Suprapubic skin (tissue), 4 donors: ENCODE measurements at regions not wholly inside any gene's neighbourhood (a gene's known extent, or its start where the extent isn't known, plus 50 kb on each side); places are given as distances from the start of the nearest gene placed in this dataset.

Source experiments
- DNase-seq, 2 donors: peaks; one replicate each; pipeline ENCODE4 v3.0.0-alpha.2; 2019; ENCODE audit warnings: low spot score in 2 of 2
- H3K27ac ChIP-seq: fragments of 200-600 bp; sonication (generic); one replicate; pipeline ENCODE4 v1.5.1; 2019
- H3K27me3 ChIP-seq: fragments of 200-600 bp; sonication (generic); one replicate; pipeline ENCODE4 v1.5.1; 2019
- H3K36me3 ChIP-seq: fragments of 200-600 bp; sonication (generic); one replicate; pipeline ENCODE4 v1.5.1; 2019
- H3K4me1 ChIP-seq: fragments of 200-600 bp; sonication (generic); one replicate; pipeline ENCODE4 v1.5.1; 2019
- H3K4me3 ChIP-seq: fragments of 200-600 bp; sonication (generic); one replicate; pipeline ENCODE4 v1.5.1; 2019; ENCODE audit warnings: mild to moderate bottlenecking
- H3K9me3 ChIP-seq: fragments of 200-600 bp; sonication (generic); one replicate; pipeline ENCODE4 v1.5.1; 2019
- EP300 ChIP-seq: sonication (generic); formaldehyde crosslinking; IDR thresholded peaks from one replicate; pipeline ENCODE4 v1.6.1; 2017; ENCODE audit warnings: antibody characterized with exemption
- POLR2A ChIP-seq, 2 donors: fragments of 450-650 bp; IDR thresholded peaks; one replicate each; pipeline ENCODE4 v1.6.1; 2017; ENCODE audit warnings: antibody characterized with exemption in 2 of 2, mild to moderate bottlenecking in 2 of 2, moderate library complexity in 2 of 2
- POLR2AphosphoS5 ChIP-seq, 3 donors: sonication (generic); formaldehyde crosslinking; IDR thresholded peaks; one replicate each; pipeline ENCODE4 v1.6.1; 2017; ENCODE audit warnings: antibody characterized with exemption in 3 of 3
- WGBS: methylation state at CpG from one replicate; pipeline ENCODE4 v1.1.5; 2018; 5-methylcytosine and 5-hydroxymethylcytosine counted together
- TF ChIP-seq, protein P1 (sequence below), 2 donors: fragments of 200-600 bp in 1 of 2; fragments of 450-650 bp in 1 of 2; sonication (generic) in 1 of 2; IDR thresholded peaks; one replicate each; pipeline ENCODE4 v1.5.1; 2016 to 2019; ENCODE audit warnings: antibody characterized with exemption in 2 of 2, mild to moderate bottlenecking in 1 of 2, moderate library complexity in 1 of 2

DNA sequence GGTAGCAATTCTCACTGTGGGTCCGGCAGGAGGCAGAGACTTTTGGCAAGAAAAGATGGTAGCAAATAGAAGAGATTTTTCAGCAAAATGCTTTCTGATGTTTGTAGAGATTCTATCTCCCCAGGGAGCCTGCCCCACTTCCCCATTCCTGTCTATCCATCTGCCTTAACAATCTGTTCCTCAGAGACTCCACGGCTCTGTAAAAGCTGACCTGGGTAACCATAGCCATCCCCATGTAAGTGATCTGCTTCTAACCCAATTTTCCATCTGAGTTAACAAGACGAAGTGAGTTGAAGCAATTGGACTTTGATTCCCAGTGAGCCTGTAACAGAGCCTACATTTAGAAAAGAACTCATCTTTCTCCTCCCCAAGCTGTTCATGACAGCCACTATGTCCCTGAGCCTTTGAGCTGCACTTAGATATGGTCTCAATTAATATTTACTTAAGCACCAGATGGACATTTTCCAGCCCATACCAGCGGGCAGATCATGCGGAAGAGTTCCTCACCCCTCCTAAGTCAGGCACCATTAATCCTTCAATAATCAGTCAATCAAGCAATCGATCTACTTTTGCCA lies 896.1 kb downstream of the CCSER2 start:
- no peak for TF ChIP-seq POLR2AphosphoS5 (IDR thresholded peaks at IDR 0.05)
- no peak for TF ChIP-seq POLR2A (IDR thresholded peaks at IDR 0.05)
- no peak for TF ChIP-seq EP300
- TF ChIP-seq, protein P1, sequence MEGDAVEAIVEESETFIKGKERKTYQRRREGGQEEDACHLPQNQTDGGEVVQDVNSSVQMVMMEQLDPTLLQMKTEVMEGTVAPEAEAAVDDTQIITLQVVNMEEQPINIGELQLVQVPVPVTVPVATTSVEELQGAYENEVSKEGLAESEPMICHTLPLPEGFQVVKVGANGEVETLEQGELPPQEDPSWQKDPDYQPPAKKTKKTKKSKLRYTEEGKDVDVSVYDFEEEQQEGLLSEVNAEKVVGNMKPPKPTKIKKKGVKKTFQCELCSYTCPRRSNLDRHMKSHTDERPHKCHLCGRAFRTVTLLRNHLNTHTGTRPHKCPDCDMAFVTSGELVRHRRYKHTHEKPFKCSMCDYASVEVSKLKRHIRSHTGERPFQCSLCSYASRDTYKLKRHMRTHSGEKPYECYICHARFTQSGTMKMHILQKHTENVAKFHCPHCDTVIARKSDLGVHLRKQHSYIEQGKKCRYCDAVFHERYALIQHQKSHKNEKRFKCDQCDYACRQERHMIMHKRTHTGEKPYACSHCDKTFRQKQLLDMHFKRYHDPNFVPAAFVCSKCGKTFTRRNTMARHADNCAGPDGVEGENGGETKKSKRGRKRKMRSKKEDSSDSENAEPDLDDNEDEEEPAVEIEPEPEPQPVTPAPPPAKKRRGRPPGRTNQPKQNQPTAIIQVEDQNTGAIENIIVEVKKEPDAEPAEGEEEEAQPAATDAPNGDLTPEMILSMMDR (IDR thresholded peaks at IDR 0.05), result no peak
- H3K9me3 ChIP-seq, result peaks cover 1% of the 10 kb centered on the region
- no peak for DNase-seq
- no peaks in the 10 kb centered on the region for H3K36me3 ChIP-seq
- 60% methylated on average over 6 of the region's 6 CpGs for WGBS
- H3K27me3 ChIP-seq, result no peaks in the 10 kb centered on the region
- H3K4me3 ChIP-seq, result no peak overlapping the region
- H3K4me1 ChIP-seq, result no peaks in the 10 kb centered on the region
- H3K27ac ChIP-seq, result no peak overlapping the region

DNA sequence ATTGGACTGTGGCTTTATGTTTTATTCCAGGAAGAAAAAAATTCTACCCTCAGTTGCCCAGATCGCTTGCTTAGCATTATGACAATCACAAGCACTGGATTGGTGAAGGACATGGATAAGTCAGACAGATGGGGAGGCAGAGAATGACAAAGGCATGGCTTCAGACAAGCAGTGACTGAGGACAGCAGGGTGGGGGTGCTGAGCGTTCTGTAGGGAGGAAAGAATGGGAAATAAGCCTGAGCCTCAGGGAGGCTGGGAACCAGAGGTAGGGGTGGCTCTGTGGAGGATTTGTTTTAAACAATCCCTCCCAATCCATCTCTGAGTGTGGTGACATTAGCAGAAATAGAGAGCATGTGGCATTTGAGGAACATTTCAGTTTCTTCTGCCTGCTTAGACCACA lies 896.9 kb downstream of the CCSER2 start:
- H3K4me1 ChIP-seq, result no peaks in the 10 kb centered on the region
- H3K27me3 ChIP-seq, result no peaks in the 10 kb centered on the region
- no peak overlapping the region for H3K4me3 ChIP-seq
- H3K9me3 ChIP-seq, result no peaks in the 10 kb centered on the region
- H3K36me3 ChIP-seq, result no peaks in the 10 kb centered on the region
- TF ChIP-seq, protein P1 (IDR thresholded peaks at IDR 0.05), result no peak
- TF ChIP-seq POLR2AphosphoS5 (IDR thresholded peaks at IDR 0.05), result no peak
- TF ChIP-seq EP300, result no peak
- no peak for TF ChIP-seq POLR2A (IDR thresholded peaks at IDR 0.05)
- no peak overlapping the region for H3K27ac ChIP-seq
- no peak for DNase-seq
- 64% methylated on average over 2 of the region's 2 CpGs for WGBS

DNA sequence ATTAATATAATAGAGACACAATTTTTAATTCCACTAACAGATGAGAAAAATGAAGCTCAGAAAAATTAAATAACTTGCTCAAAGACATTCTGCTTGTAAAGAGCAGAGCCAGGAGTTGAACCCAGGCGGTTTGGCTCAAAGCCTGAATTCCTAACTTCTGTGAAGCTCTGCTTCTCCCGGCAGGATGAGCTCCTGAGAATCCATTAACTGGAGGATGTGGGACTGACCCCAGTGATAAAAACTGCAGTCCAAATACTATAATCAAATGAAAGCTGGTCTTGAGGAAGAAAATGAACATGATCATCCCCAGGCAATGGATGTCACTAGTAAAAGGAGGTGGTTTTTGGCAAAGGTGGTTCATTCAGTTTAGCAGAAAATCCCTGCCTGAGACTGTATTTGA lies 898.2 kb downstream of the CCSER2 start:
- no peak for DNase-seq
- Histone ChIP-seq H3K36me3 (no peaks in the 10 kb centered on the region), H3K4me3 (no peak overlapping the region), H3K27me3 (no peaks in the 10 kb centered on the region), H3K27ac (no peak overlapping the region), H3K4me1 (no peaks in the 10 kb centered on the region), H3K9me3 (no peaks in the 10 kb centered on the region)
- TF ChIP-seq, protein P1 (IDR thresholded peaks at IDR 0.05), result no peak
- no peak for TF ChIP-seq POLR2AphosphoS5 (IDR thresholded peaks at IDR 0.05)
- WGBS, result 29% methylated on average over 2 of the region's 2 CpGs

DNA sequence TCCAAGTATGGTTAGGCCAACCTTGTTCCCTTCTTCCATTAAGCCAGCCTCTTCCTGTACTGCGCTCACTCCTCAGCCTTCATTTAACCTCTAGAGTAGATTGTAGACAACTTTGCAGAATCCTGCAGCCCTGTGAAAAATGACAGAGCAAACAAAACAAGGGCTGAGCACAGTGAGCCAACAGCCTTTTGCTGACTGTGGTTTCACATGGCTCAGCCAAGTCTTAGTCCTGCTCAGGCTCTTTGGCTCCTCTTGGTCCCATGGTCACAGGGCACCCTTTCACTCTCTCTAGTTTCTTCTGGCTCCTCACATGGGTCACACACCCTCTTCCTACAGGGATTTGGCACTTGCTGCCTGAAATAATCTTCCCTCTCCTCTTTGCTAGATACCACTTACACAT lies 900.3 kb downstream of the CCSER2 start:
- no peaks in the 10 kb centered on the region for H3K36me3 ChIP-seq
- 96% methylated on average over 1 of the region's 1 CpG for WGBS
- no peaks in the 10 kb centered on the region for H3K9me3 ChIP-seq
- no peak for TF ChIP-seq POLR2AphosphoS5 (IDR thresholded peaks at IDR 0.05)
- no peak for TF ChIP-seq EP300
- TF ChIP-seq POLR2A (IDR thresholded peaks at IDR 0.05), result no peak
- TF ChIP-seq, protein P1 (IDR thresholded peaks at IDR 0.05), result no peak
- no peaks in the 10 kb centered on the region for H3K27me3 ChIP-seq
- no peak for DNase-seq
- H3K4me1 ChIP-seq, result no peaks in the 10 kb centered on the region
- no peak overlapping the region for H3K27ac ChIP-seq
- H3K4me3 ChIP-seq, result no peak overlapping the region

DNA sequence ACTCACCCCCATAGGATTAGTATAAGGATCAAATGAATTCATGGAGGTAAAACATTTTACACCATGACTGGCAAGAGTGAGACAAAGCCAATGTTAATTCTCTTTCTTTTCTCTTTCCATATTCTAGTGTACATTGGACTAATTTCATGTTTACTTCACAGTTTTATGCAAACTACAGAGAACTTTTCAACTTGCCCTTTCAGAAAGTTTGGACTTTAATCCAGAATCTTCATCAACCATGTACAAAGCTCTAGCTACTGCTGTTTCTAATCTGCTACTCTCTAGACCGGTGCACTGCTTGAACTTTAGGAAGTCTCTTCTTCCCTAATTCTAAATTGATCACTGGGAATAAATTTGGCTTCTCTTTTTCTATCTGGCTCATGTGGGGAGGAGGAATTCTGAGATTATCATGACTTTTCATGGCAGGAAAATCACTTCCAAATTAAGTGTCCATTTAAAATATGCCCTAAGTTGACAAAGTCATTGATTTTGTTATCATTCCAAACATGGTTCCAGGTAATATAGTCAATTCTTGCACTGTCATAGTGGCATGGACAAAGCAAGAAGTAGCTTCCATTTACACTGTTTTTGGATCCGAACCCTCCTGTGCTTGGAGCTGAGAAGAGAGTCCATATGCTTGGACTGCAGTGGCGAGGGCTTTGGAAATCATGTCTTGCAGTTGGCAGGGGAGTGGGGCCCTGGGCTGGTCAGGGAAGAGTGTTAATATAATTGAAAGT lies 903.3 kb downstream of the CCSER2 start:
- Histone ChIP-seq H3K4me1 (no peaks in the 10 kb centered on the region), H3K4me3 (no peak overlapping the region), H3K9me3 (no peaks in the 10 kb centered on the region), H3K27me3 (no peaks in the 10 kb centered on the region), H3K27ac (no peak overlapping the region), H3K36me3 (no peaks in the 10 kb centered on the region)
- 45% methylated on average over 3 of the region's 3 CpGs for WGBS
- TF ChIP-seq EP300 (no peak), POLR2AphosphoS5 (IDR thresholded peaks at IDR 0.05) (no peak), POLR2A (IDR thresholded peaks at IDR 0.05) (no peak)
- TF ChIP-seq, protein P1 (IDR thresholded peaks at IDR 0.05), result no peak
- no peak for DNase-seq
